T47D (cell line): ENCODE measurements at regions not wholly inside any gene's neighbourhood (a gene's known extent, or its start where the extent isn't known, plus 50 kb on each side); places are given as distances from the start of the nearest gene placed in this dataset.

ENCODE experiments used
- DNase-seq, 2 experiments: peaks; one replicate each; pipeline versions ENCODE4 v3.0.0 to v3.0.0-alpha.2; 2011 to 2012; ENCODE audit warnings: low read depth in 1 of 2, low spot score in 1 of 2
- JUND ChIP-seq: IDR thresholded peaks from 2 replicates; pipeline ENCODE4 v1.6.1; 2012; ENCODE audit warnings: low read depth
- in situ Hi-C: cut with HindIII; loops from 2 replicates; pipeline ENCODE4 v1.10.0; 2016; ENCODE audit warnings: low sequenced_read_pairs, low pct_unique_long_range_greater_than_20kb

GRCh38 chr4:141905751-141906150 is 269.4 kb downstream of the IL15 start:
- DNase-seq, result no peak
- in situ Hi-C loops, result no loop called here
- TF ChIP-seq JUND, result no peak

GRCh38 chr4:141909541-141909940 is 273.2 kb downstream of the IL15 start:
- TF ChIP-seq JUND, result no peak
- DNase-seq, result no peak
- in situ Hi-C loops, result no loop called here

- no peak for DNase-seq
- in situ Hi-C loops, result no loop called here
- TF ChIP-seq JUND, result no peak
These were observed 276.4 kb downstream of the IL15 start for GRCh38 chr4:141912831-141913230.

GRCh38 chr4:141913928-141914327 is 277.5 kb downstream of the IL15 start:
- no peak for TF ChIP-seq JUND
- in situ Hi-C loops, result no loop called here

GRCh38 chr4:141914746-141915145 is 278.4 kb downstream of the IL15 start:
- DNase-seq, result no peak
- in situ Hi-C loops, result no loop called here
- TF ChIP-seq JUND, result no peak

More at GRCh38 chr4:141913928-141914327, 277.5 kb downstream of the IL15 start:
- no peak for DNase-seq

- DNase-seq, result no peak
- no peak for TF ChIP-seq JUND
- in situ Hi-C loops, result no loop called here
These were observed 283.3 kb downstream of the IL15 start for GRCh38 chr4:141919649-141920048.

GRCh38 chr4:141921293-141921692 is 284.9 kb downstream of the IL15 start:
- DNase-seq, result no peak
- no peak for TF ChIP-seq JUND
- in situ Hi-C loops, result no loop called here

- TF ChIP-seq JUND, result no peak
- in situ Hi-C loops, result no loop called here
These were observed 285.9 kb downstream of the IL15 start for GRCh38 chr4:141922236-141922635.

GRCh38 chr4:141926406-141926805 is 290.0 kb downstream of the IL15 start:
- no peak for DNase-seq
- in situ Hi-C loops, result no loop called here
- no peak for TF ChIP-seq JUND

More at GRCh38 chr4:141922236-141922635, 285.9 kb downstream of the IL15 start:
- no peak for DNase-seq

GRCh38 chr4:141932490-141932889 is 296.1 kb downstream of the IL15 start:
- DNase-seq, result no peak
- TF ChIP-seq JUND, result no peak
- in situ Hi-C loops, result no loop called here

- in situ Hi-C loops, result no loop called here
- DNase-seq, result no peak
- no peak for TF ChIP-seq JUND
These were observed 297.6 kb downstream of the IL15 start for GRCh38 chr4:141933978-141934377.

- DNase-seq, result no peak
- in situ Hi-C loops, result no loop called here
- no peak for TF ChIP-seq JUND
These were observed 319.3 kb downstream of the IL15 start for GRCh38 chr4:141955696-141956095.

- TF ChIP-seq JUND, result no peak
- DNase-seq, result no peak
- in situ Hi-C loops, result no loop called here
These were observed 321.0 kb downstream of the IL15 start for GRCh38 chr4:141957416-141957815.

- DNase-seq, result no peak
- in situ Hi-C loops, result no loop called here
- no peak for TF ChIP-seq JUND
These were observed 326.1 kb downstream of the IL15 start for GRCh38 chr4:141962486-141962885.
